GM21737 (cell line): ENCODE measurements at regions not wholly inside any gene's neighbourhood (a gene's known extent, or its start where the extent isn't known, plus 50 kb on each side); places are given as distances from the start of the nearest gene placed in this dataset.

ENCODE experiments used
- ATAC-seq: cut with Tn5 transposase; IDR thresholded peaks from one replicate; pipeline ENCODE4 v1.9.1; 2021; ENCODE audit warnings: mild to moderate bottlenecking, moderate library complexity; ENCODE audit not compliant: unreplicated experiment

- no peak for ATAC-seq
Measured at GRCh38 chr18:76133873-76134272, 361.2 kb downstream of the ZNF516 start.

GRCh38 chr18:76131738-76132137, 363.3 kb downstream of the ZNF516 start:
- no peak for ATAC-seq

- no peak for ATAC-seq
Measured at GRCh38 chr18:76130845-76131244, 364.2 kb downstream of the ZNF516 start.

- no peak for ATAC-seq
Measured at GRCh38 chr18:76126327-76126726, 368.7 kb downstream of the ZNF516 start.

GRCh38 chr18:76121011-76121410, 374.0 kb downstream of the ZNF516 start:
- no peak for ATAC-seq

- no peak for ATAC-seq
Measured at GRCh38 chr18:76115580-76115979, 379.5 kb downstream of the ZNF516 start.

GRCh38 chr18:76113101-76113500, 381.9 kb downstream of the ZNF516 start:
- no peak for ATAC-seq

GRCh38 chr18:76102626-76103025, 392.4 kb downstream of the ZNF516 start:
- no peak for ATAC-seq

- ATAC-seq: no peak
Measured at GRCh38 chr18:76102156-76102555, 392.9 kb downstream of the ZNF516 start.

GRCh38 chr18:76099931-76100457, 395.0 kb downstream of the ZNF516 start:
- no peak for ATAC-seq

GRCh38 chr18:76098674-76099411, 396.2 kb downstream of the ZNF516 start:
- ATAC-seq: no peak

GRCh38 chr18:76081536-76081935, 413.5 kb downstream of the ZNF516 start:
- ATAC-seq: no peak

GRCh38 chr18:76080430-76080829, 414.6 kb downstream of the ZNF516 start:
- no peak for ATAC-seq

GRCh38 chr18:76075777-76076176, 419.3 kb downstream of the ZNF516 start:
- no peak for ATAC-seq

GRCh38 chr18:76064998-76065397, 430.0 kb downstream of the ZNF516 start:
- ATAC-seq: no peak

- no peak for ATAC-seq
Measured at GRCh38 chr18:76058146-76058545, 436.9 kb downstream of the ZNF516 start.

- no peak for ATAC-seq
Measured at GRCh38 chr18:76057386-76057785, 437.7 kb downstream of the ZNF516 start.

GRCh38 chr18:76056471-76057110, 438.5 kb downstream of the ZNF516 start:
- no peak for ATAC-seq

- ATAC-seq: no peak
Measured at GRCh38 chr18:76055578-76055977, 439.5 kb downstream of the ZNF516 start.

GRCh38 chr18:76055025-76055424, 440.0 kb downstream of the ZNF516 start:
- ATAC-seq: no peak

- ATAC-seq: no peak
Measured at GRCh38 chr18:76054156-76054555, 440.9 kb downstream of the ZNF516 start.

- no peak for ATAC-seq
Measured at GRCh38 chr18:76053551-76053950, 441.5 kb downstream of the ZNF516 start.
